Endothelial cell of umbilical vein (primary cell): ENCODE measurements at regions not wholly inside any gene's neighbourhood (a gene's known extent, or its start where the extent isn't known, plus 50 kb on each side); places are given as distances from the start of the nearest gene placed in this dataset.
"Not testable (repeated sequence)": the region's sequence is repeated elsewhere in the genome, so short reads cannot be mapped to it uniquely, and the experiment has no call there.

ENCODE experiments used
- BruUV-seq: library from RNA; stranded (reverse); fragments of 400-500 nt; replicated peaks from 2 replicates; lab custom pipeline; 2021; lab: Mats Ljungman, UMichigan
- CTCF ChIA-PET: fragments of 300-600, 350-600 bp; sonication (Branson Sonifier 250); formaldehyde crosslinking; loops from one replicate; lab custom pipeline; 2021; ENCODE audit warnings: antibody characterized with exemption, inconsistent platforms; lab: Charles Lee
- POLR2A ChIA-PET: fragments of 300-600, 350-600 bp; sonication (Branson Sonifier 250); formaldehyde crosslinking; loops from one replicate; lab custom pipeline; 2021; ENCODE audit warnings: antibody characterized with exemption, inconsistent platforms; lab: Charles Lee
- DNase-seq: peaks from one replicate; pipeline ENCODE4 v3.0.0-alpha.2; 2011; ENCODE audit warnings: low read depth, low spot score
- FAIRE-seq: peaks from 2 replicates; lab custom pipeline; 2011; peaks lifted over from hg19 to GRCh38; lab: Jason Lieb, UNC
- H2AFZ ChIP-seq: 2 replicates; pipeline ENCODE4 v1.6.0; 2012; ENCODE audit warnings: low read depth, low read length, control low read depth, inconsistent platforms
- H3K27ac ChIP-seq: 2 replicates; pipeline ENCODE4 v1.5.1; 2011; ENCODE audit warnings: low read depth, mild to moderate bottlenecking, control low read depth, low read length, moderate library complexity; ENCODE audit not compliant: insufficient read depth
- H3K27me3 ChIP-seq, 2 experiments: 2 replicates each; pipeline versions ENCODE4 v1.6.0 to v1.6.1; 2011; ENCODE audit warnings: low read length in 2 of 2, mixed read lengths in 1 of 2; ENCODE audit not compliant: control insufficient read depth in 2 of 2, insufficient read depth in 2 of 2
- H3K36me3 ChIP-seq, 2 experiments: 2 replicates in 1 of 2; 3 replicates in 1 of 2; pipeline ENCODE4 v1.5.1; 2011; ENCODE audit warnings: low read length in 2 of 2, mild to moderate bottlenecking in 1 of 2, moderate library complexity in 1 of 2; ENCODE audit not compliant: control insufficient read depth in 2 of 2, insufficient read depth in 2 of 2; ENCODE audit errors: extremely low read depth in 1 of 2
- H3K4me1 ChIP-seq: 3 replicates; pipeline ENCODE4 v1.5.1; 2011; ENCODE audit warnings: mild to moderate bottlenecking, low read length; ENCODE audit not compliant: control insufficient read depth, insufficient read depth; ENCODE audit errors: extremely low read depth
- H3K4me2 ChIP-seq: 2 replicates; pipeline ENCODE4 v1.6.1; 2011; ENCODE audit warnings: low read length, control low read depth, mixed read lengths; ENCODE audit not compliant: insufficient read depth
- H3K4me3 ChIP-seq, 3 experiments: fragments of 200-600 bp in 1 of 3; sonication (generic), shearing (Covaris generic) in 1 of 3; replicated peaks in 1 of 3; 2 replicates each; pipeline ENCODE4 v1.5.1; 2011 to 2016; ENCODE audit warnings: control low read depth in 3 of 3, low read length in 3 of 3, mild to moderate bottlenecking in 2 of 3, inconsistent platforms in 1 of 3, low read depth in 1 of 3, moderate library complexity in 1 of 3; ENCODE audit not compliant: insufficient read depth in 1 of 3
- H3K79me2 ChIP-seq: 2 replicates; pipeline ENCODE4 v1.6.0; 2012; ENCODE audit warnings: low read length, inconsistent platforms; ENCODE audit not compliant: control insufficient read depth, insufficient read depth
- H3K9ac ChIP-seq: replicated peaks from 2 replicates; pipeline ENCODE3; 2011; ENCODE audit warnings: low read length, control low read depth; ENCODE audit not compliant: insufficient read depth; ENCODE audit errors: extremely low read depth
- H3K9me1 ChIP-seq: replicated peaks from 3 replicates; pipeline ENCODE4 v1.6.0; 2011; ENCODE audit warnings: mild to moderate bottlenecking, low read length; ENCODE audit not compliant: control insufficient read depth, insufficient read depth; ENCODE audit errors: extremely low read depth
- H3K9me3 ChIP-seq: replicated peaks from 2 replicates; pipeline ENCODE4 v1.5.1; 2012; ENCODE audit warnings: low read length, inconsistent platforms; ENCODE audit not compliant: control insufficient read depth, insufficient read depth
- H4K20me1 ChIP-seq: replicated peaks from 2 replicates; pipeline ENCODE3; 2011; ENCODE audit warnings: mild to moderate bottlenecking, low read length; ENCODE audit not compliant: control insufficient read depth, insufficient read depth; ENCODE audit errors: extremely low read depth
- CTCF ChIP-seq, 2 donors: IDR thresholded peaks; 1 replicate in 1 of 2; 2 replicates in 1 of 2; pipeline ENCODE4 v1.5.1; 2011; ENCODE audit warnings: low read length in 2 of 2, mild to moderate bottlenecking in 2 of 2, moderate library complexity in 2 of 2, control low read depth in 1 of 2, inconsistent platforms in 1 of 2, low read depth in 1 of 2; ENCODE audit not compliant: insufficient read depth in 1 of 2; ENCODE audit errors: extremely low read depth in 1 of 2
- EZH2 ChIP-seq: IDR thresholded peaks from 2 replicates; pipeline ENCODE4 v1.6.1; 2012; ENCODE audit warnings: borderline replicate concordance, low read depth, mild to moderate bottlenecking, moderate library complexity, low read length, inconsistent platforms; ENCODE audit not compliant: severe bottlenecking
- FOS ChIP-seq: IDR thresholded peaks from 2 replicates; pipeline ENCODE4 v1.6.1; 2011; ENCODE audit warnings: mild to moderate bottlenecking, low read length, moderate library complexity, borderline replicate concordance; ENCODE audit not compliant: insufficient read depth
- GATA2 ChIP-seq: IDR thresholded peaks from 2 replicates; pipeline ENCODE4 v1.7.0; 2011; ENCODE audit warnings: low read depth, mild to moderate bottlenecking, moderate library complexity, mixed read lengths, low read length; ENCODE audit not compliant: insufficient read length, insufficient read depth
- JUN ChIP-seq: IDR thresholded peaks from 2 replicates; pipeline ENCODE4 v1.6.1; 2011; ENCODE audit warnings: borderline replicate concordance, low read depth; ENCODE audit not compliant: insufficient read length, insufficient read depth
- POLR2A ChIP-seq: IDR thresholded peaks from 2 replicates; pipeline ENCODE4 v1.6.1; 2012; ENCODE audit warnings: low read depth, mild to moderate bottlenecking, control low read depth, low read length
- dilution Hi-C: fragments of 300-500 bp; cut with MboI; formaldehyde crosslinking; loops from one replicate; pipeline ENCODE4 v1.15.0; 2019; ENCODE audit warnings: low sequenced_read_pairs; ENCODE audit not compliant: extremely low pct_ligation_motif_present
- intact Hi-C: fragments of 100-400 bp; cut with micrococcal nuclease; formaldehyde crosslinking; loops from one replicate; pipeline ENCODE4 v1.10.0; 2022
- TF ChIP-seq, protein P1 (sequence below): IDR thresholded peaks from 2 replicates; pipeline ENCODE4 v1.6.1; 2011; ENCODE audit not compliant: insufficient read depth, insufficient read length

DNA sequence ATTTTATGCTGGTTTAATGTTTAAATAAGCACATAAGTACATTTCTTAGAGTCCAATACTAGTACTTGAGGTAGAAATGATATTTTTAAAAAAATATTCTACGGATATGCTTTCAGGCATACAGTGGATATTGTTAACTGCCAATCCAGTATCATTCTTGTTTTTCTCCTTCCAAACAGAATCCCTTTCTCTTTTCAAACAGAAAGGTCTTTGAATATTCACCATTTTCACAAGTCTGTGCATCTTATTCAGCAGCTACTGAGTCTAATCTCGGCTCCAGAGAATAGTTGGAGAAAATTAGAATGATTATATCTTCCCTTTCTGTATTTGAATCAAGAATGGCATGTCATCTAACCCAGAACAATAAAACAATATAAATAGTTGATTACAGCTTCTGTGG lies 174.5 kb downstream of the GOLGA6L6 start:
- FAIRE-seq = no peak
- Histone ChIP-seq H2AFZ (no peak overlapping the region), H3K36me3 (no peaks in the 10 kb centered on the region), H3K4me3 (no peak overlapping the region), H3K9me1 (no peaks in the 10 kb centered on the region), H3K4me2 (no peak overlapping the region), H3K9ac (no peak overlapping the region), H3K4me1 (no peaks in the 10 kb centered on the region), H3K27me3 (no peaks in the 10 kb centered on the region), H3K27ac (no peak overlapping the region), H3K79me2 (no peaks in the 10 kb centered on the region), H3K9me3 (peaks cover 8% of the 10 kb centered on the region), H4K20me1 (no peaks in the 10 kb centered on the region)
- BruUV-seq = no TSS peak
- intact Hi-C loops = no loop called here
- CTCF ChIA-PET = no interaction called here
- dilution Hi-C loops = no loop called here
- TF ChIP-seq JUN (no peak), GATA2 (no peak), FOS (no peak), EZH2 (no peak), CTCF (IDR thresholded peaks at IDR 0.05; ENCODE audit: extremely low read depth in 1 of 2, insufficient read depth in 1 of 2, low read depth in 1 of 2, low read length in 2 of 2) (no peak), POLR2A (no peak)
- TF ChIP-seq, protein P1, sequence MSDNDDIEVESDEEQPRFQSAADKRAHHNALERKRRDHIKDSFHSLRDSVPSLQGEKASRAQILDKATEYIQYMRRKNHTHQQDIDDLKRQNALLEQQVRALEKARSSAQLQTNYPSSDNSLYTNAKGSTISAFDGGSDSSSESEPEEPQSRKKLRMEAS = no peak
- no peak for DNase-seq
- POLR2A ChIA-PET = no interaction called here

- FAIRE-seq, POLR2A ChIA-PET, H3K4me3 ChIP-seq, H3K4me2 ChIP-seq, DNase-seq, H3K4me1 ChIP-seq, H3K36me3 ChIP-seq, H4K20me1 ChIP-seq, dilution Hi-C loops, H2AFZ ChIP-seq, BruUV-seq, H3K9me1 ChIP-seq, H3K79me2 ChIP-seq, H3K9ac ChIP-seq, H3K27ac ChIP-seq, CTCF ChIA-PET, H3K27me3 ChIP-seq, intact Hi-C loops: not testable (repeated sequence)
- peaks cover 17% of the 10 kb centered on the region for H3K9me3 ChIP-seq
Observed at GRCh38 chr15:20363591-20363990, 178.0 kb downstream of the GOLGA6L6 start.
